Fibroblast of lung (primary cell): ENCODE measurements at regions not wholly inside any gene's neighbourhood (a gene's known extent, or its start where the extent isn't known, plus 50 kb on each side); places are given as distances from the start of the nearest gene placed in this dataset.

Source experiments
- EZH2 ChIP-seq: IDR thresholded peaks from 2 replicates; pipeline ENCODE4 v1.5.1; 2012; ENCODE audit warnings: low read length, control low read depth, mild to moderate bottlenecking; ENCODE audit errors: missing control alignments
- TF ChIP-seq, protein P1 (sequence below), 2 donors: IDR thresholded peaks in 1 of 2; conservative IDR thresholded peaks in 1 of 2; 1 replicate in 1 of 2; 2 replicates in 1 of 2; pipeline ENCODE4 v1.5.1; 2011 to 2012; ENCODE audit warnings: low read length in 2 of 2, control low read depth in 1 of 2, inconsistent platforms in 1 of 2, low read depth in 1 of 2, mild to moderate bottlenecking in 1 of 2

DNA sequence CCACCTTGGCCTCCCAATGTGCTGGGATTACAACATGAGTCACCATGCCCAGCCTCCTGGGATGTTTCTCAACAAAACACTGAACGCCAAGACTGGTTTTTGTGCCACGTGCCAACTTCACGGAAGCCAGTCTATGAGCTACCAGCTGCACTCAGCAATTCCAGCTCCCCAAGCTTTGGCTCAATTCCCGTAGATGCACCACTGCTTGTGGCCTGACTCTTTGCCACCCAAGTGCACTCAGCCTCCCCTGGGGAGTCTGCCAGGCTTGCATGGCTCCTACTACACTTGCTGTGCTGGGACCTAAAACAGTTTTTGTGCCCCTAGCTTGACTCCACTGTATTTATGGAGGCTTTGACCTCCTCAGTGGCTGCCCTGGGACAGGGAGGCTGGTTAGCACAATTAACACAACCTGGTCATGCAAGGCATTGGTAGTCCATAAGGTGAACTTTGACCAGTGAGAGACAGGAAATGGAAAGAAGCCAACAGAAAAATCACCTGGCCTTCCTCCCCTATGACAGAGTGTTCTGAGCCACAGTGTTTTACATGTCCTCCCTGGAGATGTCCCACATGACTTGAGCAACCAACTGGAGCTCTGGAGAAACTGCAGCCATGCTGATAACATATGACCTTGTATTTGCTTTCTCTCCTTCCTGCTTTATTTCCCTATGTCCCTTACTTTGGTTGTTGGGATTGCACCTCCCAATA lies 1173.1 kb downstream of the UQCRFS1 start:
- TF ChIP-seq, protein P1, sequence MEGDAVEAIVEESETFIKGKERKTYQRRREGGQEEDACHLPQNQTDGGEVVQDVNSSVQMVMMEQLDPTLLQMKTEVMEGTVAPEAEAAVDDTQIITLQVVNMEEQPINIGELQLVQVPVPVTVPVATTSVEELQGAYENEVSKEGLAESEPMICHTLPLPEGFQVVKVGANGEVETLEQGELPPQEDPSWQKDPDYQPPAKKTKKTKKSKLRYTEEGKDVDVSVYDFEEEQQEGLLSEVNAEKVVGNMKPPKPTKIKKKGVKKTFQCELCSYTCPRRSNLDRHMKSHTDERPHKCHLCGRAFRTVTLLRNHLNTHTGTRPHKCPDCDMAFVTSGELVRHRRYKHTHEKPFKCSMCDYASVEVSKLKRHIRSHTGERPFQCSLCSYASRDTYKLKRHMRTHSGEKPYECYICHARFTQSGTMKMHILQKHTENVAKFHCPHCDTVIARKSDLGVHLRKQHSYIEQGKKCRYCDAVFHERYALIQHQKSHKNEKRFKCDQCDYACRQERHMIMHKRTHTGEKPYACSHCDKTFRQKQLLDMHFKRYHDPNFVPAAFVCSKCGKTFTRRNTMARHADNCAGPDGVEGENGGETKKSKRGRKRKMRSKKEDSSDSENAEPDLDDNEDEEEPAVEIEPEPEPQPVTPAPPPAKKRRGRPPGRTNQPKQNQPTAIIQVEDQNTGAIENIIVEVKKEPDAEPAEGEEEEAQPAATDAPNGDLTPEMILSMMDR (conservative IDR thresholded peaks at IDR 0.05 in 1 of 2, IDR thresholded peaks at IDR 0.05 in 1 of 2; ENCODE audit: low read depth in 1 of 2, low read length in 2 of 2) = no peak
- TF ChIP-seq EZH2 = no peak
